IPS-18c (cell line): ENCODE measurements at regions not wholly inside any gene's neighbourhood (a gene's known extent, or its start where the extent isn't known, plus 50 kb on each side); places are given as distances from the start of the nearest gene placed in this dataset.

Experiments
- H3K4me3 ChIP-seq: 2 replicates; pipeline ENCODE4 v1.7.0; 2013; ENCODE audit warnings: low read depth, mild to moderate bottlenecking, low read length, moderate library complexity; ENCODE audit not compliant: insufficient read depth
- H3K9me3 ChIP-seq: one replicate; pipeline ENCODE4 v1.6.1; 2013; ENCODE audit warnings: mild to moderate bottlenecking, low read length, moderate library complexity; ENCODE audit not compliant: control insufficient read depth, insufficient read depth

- Histone ChIP-seq H3K4me3 (no peak overlapping the region), H3K9me3 (no peaks in the 10 kb centered on the region)
These were observed 170.4 kb downstream of the PTPRC start for GRCh38 chr1:198809247-198809646.

DNA sequence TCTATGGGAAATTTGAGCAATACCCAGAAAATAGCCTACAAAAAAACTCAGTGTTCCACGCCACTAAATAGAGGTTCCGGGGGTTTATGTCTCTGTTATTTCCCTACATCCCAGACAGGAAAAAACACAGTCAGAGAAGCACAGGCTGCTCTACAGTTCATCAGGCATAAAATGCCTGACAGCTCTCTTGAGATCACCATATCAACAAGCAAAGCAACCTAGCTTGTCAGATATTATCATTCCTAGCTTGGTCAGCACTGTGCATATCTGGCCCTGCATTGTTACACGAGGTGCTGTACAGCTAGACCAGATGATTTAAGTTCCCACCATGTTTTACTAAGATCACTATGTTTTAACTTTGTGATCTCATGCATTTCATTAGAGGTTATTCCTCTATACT is 172.6 kb downstream of the PTPRC start:
- H3K4me3 ChIP-seq = no peak overlapping the region
- H3K9me3 ChIP-seq = no peaks in the 10 kb centered on the region

DNA sequence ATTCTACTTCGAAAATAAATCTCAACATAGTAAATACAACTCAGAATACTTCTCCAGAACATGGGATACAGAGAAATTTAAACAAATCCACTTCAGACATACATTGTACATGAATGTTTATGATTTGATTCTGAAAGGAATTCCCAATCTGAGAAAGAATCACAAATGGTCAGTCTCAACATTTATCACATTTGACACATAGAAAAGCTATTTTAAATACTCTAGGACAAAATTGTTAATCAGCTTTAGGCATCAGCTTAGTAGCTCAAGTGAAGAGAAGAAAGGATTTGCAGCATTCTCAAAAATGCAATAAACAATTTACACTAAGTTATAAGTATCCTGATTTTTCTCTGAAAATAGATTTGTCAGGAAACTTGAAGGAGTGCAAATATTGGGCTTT is 184.8 kb downstream of the PTPRC start:
- no peaks in the 10 kb centered on the region for H3K9me3 ChIP-seq
- no peak overlapping the region for H3K4me3 ChIP-seq

DNA sequence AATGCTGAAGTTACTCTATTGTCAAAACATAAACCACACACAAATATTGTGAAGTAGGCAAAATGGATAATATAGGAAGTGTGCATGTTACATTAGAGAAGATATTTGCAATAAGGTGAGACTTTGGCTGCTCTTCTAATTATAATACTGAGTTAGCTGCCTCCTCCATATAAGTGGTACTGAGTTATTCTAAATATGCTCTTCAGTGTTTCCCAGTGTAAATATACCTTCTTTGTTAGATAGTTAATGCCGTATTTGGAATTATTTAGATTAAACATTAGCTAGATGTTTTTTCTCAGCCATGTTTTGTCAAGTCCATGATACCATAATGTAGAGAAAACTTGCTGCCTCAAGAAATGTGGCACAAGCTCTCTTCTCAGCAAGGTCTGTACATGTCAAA is 186.4 kb downstream of the PTPRC start:
- Histone ChIP-seq H3K9me3 (no peaks in the 10 kb centered on the region), H3K4me3 (no peak overlapping the region)

GRCh38 chr1:198829356-198829755 is 190.5 kb downstream of the PTPRC start:
- Histone ChIP-seq H3K4me3 (no peak overlapping the region), H3K9me3 (no peaks in the 10 kb centered on the region)

DNA sequence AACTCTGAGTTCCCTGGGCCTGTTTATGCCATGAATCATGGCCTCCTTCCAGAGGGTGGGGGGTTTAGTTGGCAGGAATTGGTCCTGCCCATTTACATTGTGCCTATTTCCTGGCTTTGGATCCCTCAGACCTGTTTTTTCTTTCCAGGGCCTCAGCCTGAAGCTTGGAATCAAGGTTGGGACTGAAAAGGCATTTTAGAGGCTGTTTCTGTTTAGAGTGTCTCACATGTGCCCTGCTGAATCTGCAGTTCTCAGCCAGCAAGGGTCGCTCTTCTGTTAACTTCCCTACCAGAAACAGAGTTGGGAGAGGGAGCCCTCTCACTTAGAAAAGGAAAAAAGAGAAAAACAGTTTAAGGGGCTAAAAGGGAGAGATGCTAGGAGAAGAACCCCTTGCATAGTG is 191.1 kb downstream of the PTPRC start:
- Histone ChIP-seq H3K9me3 (no peaks in the 10 kb centered on the region), H3K4me3 (no peak overlapping the region)

DNA sequence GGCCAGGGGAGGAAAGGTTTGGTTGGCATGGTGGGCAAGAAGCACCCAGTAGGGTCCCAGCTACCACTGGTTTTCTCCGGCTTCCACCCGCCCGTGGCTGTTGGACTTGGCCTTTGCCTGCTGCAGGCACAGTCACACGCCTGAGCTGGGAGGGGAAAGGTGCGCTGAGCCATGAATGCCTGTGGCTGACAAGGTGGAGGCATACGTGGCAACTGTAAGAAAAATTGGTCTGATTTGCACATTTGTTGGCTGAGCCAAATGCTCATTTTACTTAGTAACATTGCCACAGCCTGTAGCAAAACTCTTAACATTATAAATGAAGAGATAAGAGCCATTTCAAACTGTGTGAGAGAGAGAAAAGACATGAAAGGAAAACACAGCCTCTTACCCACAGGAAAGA is 191.6 kb downstream of the PTPRC start:
- no peaks in the 10 kb centered on the region for H3K9me3 ChIP-seq
- no peak overlapping the region for H3K4me3 ChIP-seq

- Histone ChIP-seq H3K9me3 (no peaks in the 10 kb centered on the region), H3K4me3 (no peak overlapping the region)
These were observed 195.1 kb downstream of the PTPRC start for GRCh38 chr1:198833706-198834503.

- H3K9me3 ChIP-seq = no peaks in the 10 kb centered on the region
- H3K4me3 ChIP-seq = no peak overlapping the region
These were observed 198.6 kb downstream of the PTPRC start for GRCh38 chr1:198837278-198838021.

GRCh38 chr1:198838022-198838342 is 199.1 kb downstream of the PTPRC start:
- no peak overlapping the region for H3K4me3 ChIP-seq
- H3K9me3 ChIP-seq = peaks cover 2% of the 10 kb centered on the region

DNA sequence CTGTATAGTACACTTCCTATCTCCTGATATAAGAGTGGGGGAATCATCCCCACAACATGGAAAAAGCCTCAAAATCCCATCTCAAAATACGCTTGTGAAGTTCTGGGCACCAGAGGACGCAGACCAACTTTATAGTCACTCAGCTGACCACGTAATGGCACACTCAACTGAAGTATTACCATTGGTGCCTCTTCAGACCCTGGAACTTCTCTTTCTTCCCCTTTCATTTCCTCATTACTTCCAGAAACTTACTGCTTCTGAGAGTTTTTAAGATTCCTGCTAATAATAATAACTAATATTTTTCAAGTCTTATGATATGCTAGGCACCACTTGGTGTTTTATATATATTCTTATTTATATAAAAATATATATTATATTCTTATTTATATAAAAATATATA is 202.6 kb downstream of the PTPRC start:
- Histone ChIP-seq H3K4me3 (no peak overlapping the region), H3K9me3 (peaks cover 2% of the 10 kb centered on the region)

DNA sequence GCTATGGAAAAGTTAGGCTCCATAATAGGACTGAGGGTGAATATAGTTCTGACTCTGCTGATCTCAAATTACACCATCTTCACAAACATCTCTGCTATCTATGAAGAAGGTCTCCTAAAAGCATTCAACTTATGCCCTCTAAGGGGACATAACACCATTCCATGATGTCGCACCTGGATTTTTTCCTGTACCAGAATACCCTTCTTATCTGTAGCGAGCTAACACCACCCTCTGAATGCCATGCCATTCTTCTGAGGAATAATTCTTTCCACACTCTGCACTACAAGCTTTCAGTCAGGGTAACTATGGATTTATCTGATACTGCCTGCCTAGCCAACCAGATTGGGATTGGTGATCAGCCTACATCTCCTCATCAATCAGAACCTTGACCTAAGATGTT is 203.8 kb downstream of the PTPRC start:
- no peak overlapping the region for H3K4me3 ChIP-seq

GRCh38 chr1:198845271-198845670 is 206.4 kb downstream of the PTPRC start:
- Histone ChIP-seq H3K9me3 (peaks cover 2% of the 10 kb centered on the region), H3K4me3 (no peak overlapping the region)

More for the DNA sequence above, 203.8 kb downstream of the PTPRC start:
- H3K9me3 ChIP-seq = peaks cover 2% of the 10 kb centered on the region

- Histone ChIP-seq H3K9me3 (peaks cover 2% of the 10 kb centered on the region), H3K4me3 (no peak overlapping the region)
These were observed 207.0 kb downstream of the PTPRC start for GRCh38 chr1:198845851-198846250.

GRCh38 chr1:198846556-198846955 is 207.7 kb downstream of the PTPRC start:
- Histone ChIP-seq H3K4me3 (no peak overlapping the region), H3K9me3 (peaks cover 2% of the 10 kb centered on the region)

DNA sequence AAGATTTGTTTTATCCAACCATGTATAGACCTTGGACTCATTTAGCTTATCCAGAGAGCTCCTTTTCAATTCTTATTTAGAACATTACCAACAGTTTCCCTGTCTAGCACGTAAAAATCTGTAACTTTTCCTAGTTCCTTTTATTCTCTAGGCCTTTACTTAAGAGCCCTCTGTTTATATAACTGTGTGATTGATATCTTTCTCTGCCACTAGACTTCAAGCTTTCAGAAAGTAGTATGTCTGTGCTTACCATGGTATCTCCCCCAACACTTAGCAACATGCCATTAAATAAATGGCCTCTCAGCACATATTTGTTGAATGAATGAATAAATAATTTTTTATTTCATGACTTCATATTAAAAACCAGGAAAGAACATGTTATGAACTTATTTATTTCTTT is 209.4 kb downstream of the PTPRC start:
- no peak overlapping the region for H3K4me3 ChIP-seq
- H3K9me3 ChIP-seq = no peaks in the 10 kb centered on the region

- Histone ChIP-seq H3K4me3 (no peak overlapping the region), H3K9me3 (no peaks in the 10 kb centered on the region)
These were observed 209.8 kb downstream of the PTPRC start for GRCh38 chr1:198848649-198849048.

GRCh38 chr1:198849093-198849492 is 210.3 kb downstream of the PTPRC start:
- H3K4me3 ChIP-seq = no peak overlapping the region
- no peaks in the 10 kb centered on the region for H3K9me3 ChIP-seq
